IMR-90 (cell line): ENCODE measurements at regions not wholly inside any gene's neighbourhood (a gene's known extent, or its start where the extent isn't known, plus 50 kb on each side); places are given as distances from the start of the nearest gene placed in this dataset.

ENCODE experiments used
- ATAC-seq: fragments of 200-7000 bp; cut with Tn5 transposase; 2 replicates; pipeline ENCODE4 v1.9.1; 2020; ENCODE audit warnings: low read depth, mild to moderate bottlenecking, moderate library complexity
- BruUV-seq: library from RNA; stranded (reverse); fragments of 400-500 nt; replicated peaks from 2 replicates; lab custom pipeline; 2021; lab: Mats Ljungman, UMichigan
- CTCF ChIA-PET: fragments of 300-600 bp; formaldehyde crosslinking; extraction: SDS; loops from one replicate; lab custom pipeline; 2021; ENCODE audit warnings: antibody characterized with exemption; lab: Yijun Ruan, JAX
- POLR2A ChIA-PET: fragments of 300-600 bp; sonication (Branson Sonifier 250); formaldehyde crosslinking; loops from one replicate; lab custom pipeline; 2022; ENCODE audit warnings: antibody characterized with exemption; ENCODE audit not compliant: unreplicated experiment; lab: Charles Lee
- DNase-seq: peaks from one replicate; pipeline ENCODE4 v3.0.0; 2013
- H2AFZ ChIP-seq: replicated peaks from 2 replicates; pipeline ENCODE3; 2013; ENCODE audit warnings: low read length, mild to moderate bottlenecking; ENCODE audit not compliant: poor library complexity
- H2AK5ac ChIP-seq: 2 replicates; pipeline ENCODE4 v1.6.1; 2013; ENCODE audit warnings: low read depth, low read length, inconsistent platforms
- H2AK9ac ChIP-seq: replicated peaks from 2 replicates; pipeline ENCODE3; 2013; ENCODE audit warnings: mild to moderate bottlenecking, low read depth, low read length, moderate library complexity; ENCODE audit not compliant: poor library complexity
- H2BK120ac ChIP-seq: 2 replicates; pipeline ENCODE4 v1.6.1; 2013; ENCODE audit warnings: low read depth, low read length, inconsistent platforms
- H2BK15ac ChIP-seq: 3 replicates; pipeline ENCODE4 v1.6.1; 2013; ENCODE audit warnings: low read depth, low read length, inconsistent platforms
- H2BK20ac ChIP-seq: 2 replicates; pipeline ENCODE4 v1.6.1; 2013; ENCODE audit warnings: low read depth, mild to moderate bottlenecking, inconsistent platforms, low read length, moderate library complexity
- H2BK5ac ChIP-seq: 2 replicates; pipeline ENCODE4 v1.6.1; 2013; ENCODE audit warnings: mild to moderate bottlenecking, low read depth, low read length, inconsistent platforms; ENCODE audit not compliant: poor library complexity, severe bottlenecking
- H3K14ac ChIP-seq: replicated peaks from 2 replicates; pipeline ENCODE4 v1.6.1; 2013; ENCODE audit warnings: low read depth, low read length, inconsistent platforms
- H3K18ac ChIP-seq: 2 replicates; pipeline ENCODE4 v1.6.1; 2013; ENCODE audit warnings: low read depth, low read length, control low read depth
- H3K23ac ChIP-seq: 2 replicates; pipeline ENCODE4 v1.6.1; 2013; ENCODE audit warnings: low read depth, low read length, inconsistent platforms
- H3K27ac ChIP-seq: 2 replicates; pipeline ENCODE4 v1.5.1; 2013; ENCODE audit warnings: mild to moderate bottlenecking, control low read depth, low read length; ENCODE audit not compliant: insufficient read depth
- H3K27me3 ChIP-seq: 2 replicates; pipeline ENCODE4 v1.6.1; 2013; ENCODE audit warnings: low read length; ENCODE audit not compliant: control insufficient read depth, insufficient read depth
- H3K36me3 ChIP-seq: 2 replicates; pipeline ENCODE4 v1.6.1; 2013; ENCODE audit warnings: low read length, mixed read lengths; ENCODE audit not compliant: control insufficient read depth, insufficient read depth
- H3K4ac ChIP-seq: 2 replicates; pipeline ENCODE4 v1.6.1; 2013; ENCODE audit warnings: low read depth, low read length, inconsistent platforms
- H3K4me1 ChIP-seq: 2 replicates; pipeline ENCODE4 v1.6.1; 2013; ENCODE audit warnings: low read length, mixed read lengths; ENCODE audit not compliant: control insufficient read depth, insufficient read depth
- H3K4me2 ChIP-seq: 2 replicates; pipeline ENCODE4 v1.6.1; 2013; ENCODE audit warnings: low read depth, mild to moderate bottlenecking, control low read depth, low read length, moderate library complexity
- H3K4me3 ChIP-seq: 2 replicates; pipeline ENCODE4 v1.5.1; 2013; ENCODE audit warnings: low read depth, mild to moderate bottlenecking, control low read depth, low read length, moderate library complexity; ENCODE audit not compliant: insufficient read depth
- H3K56ac ChIP-seq: 2 replicates; pipeline ENCODE4 v1.6.1; 2013; ENCODE audit warnings: low read length, inconsistent platforms; ENCODE audit not compliant: insufficient read depth; ENCODE audit errors: extremely low read depth
- H3K79me1 ChIP-seq, 2 experiments: 2 replicates each; pipeline ENCODE4 v1.6.1; 2013; ENCODE audit warnings: low read length in 2 of 2, inconsistent platforms in 1 of 2, low read depth in 1 of 2
- H3K9ac ChIP-seq: 2 replicates; pipeline ENCODE4 v1.6.1; 2013; ENCODE audit warnings: low read depth, low read length, control low read depth
- H3K9me1 ChIP-seq: 2 replicates; pipeline ENCODE4 v1.6.1; 2013; ENCODE audit warnings: low read length, inconsistent platforms; ENCODE audit not compliant: insufficient read depth
- H3K9me3 ChIP-seq: 2 replicates; pipeline ENCODE4 v1.6.1; 2013; ENCODE audit warnings: low read length; ENCODE audit not compliant: control insufficient read depth, insufficient read depth
- H4K20me1 ChIP-seq: 2 replicates; pipeline ENCODE4 v1.6.1; 2013; ENCODE audit warnings: low read length, inconsistent platforms; ENCODE audit not compliant: insufficient read depth
- H4K5ac ChIP-seq: 2 replicates; pipeline ENCODE4 v1.6.1; 2013; ENCODE audit warnings: mild to moderate bottlenecking, low read depth, low read length, control low read depth
- H4K8ac ChIP-seq, 2 experiments: 2 replicates each; pipeline ENCODE4 v1.6.1; 2013; ENCODE audit warnings: low read depth in 2 of 2, low read length in 2 of 2, control low read depth in 1 of 2, inconsistent platforms in 1 of 2
- H4K91ac ChIP-seq: 2 replicates; pipeline ENCODE4 v1.6.1; 2013; ENCODE audit warnings: low read depth, low read length, inconsistent platforms; ENCODE audit not compliant: insufficient read depth
- MAFK ChIP-seq: IDR thresholded peaks from 2 replicates; pipeline ENCODE4 v1.6.1; 2012; ENCODE audit warnings: low read depth, low read length, improper control_type of control experiment
- USF2 ChIP-seq: fragments of 150-350 bp; IDR thresholded peaks from 2 replicates; pipeline ENCODE4 v1.6.1; 2017; ENCODE audit warnings: mild to moderate bottlenecking, antibody characterized with exemption, low read length, low read depth
- WGBS, 2 experiments: methylation state at CpG; one replicate each; pipeline versions ENCODE4 v1.1.5 to v1.1.7; 2013; ENCODE audit warnings: missing lambda C conversion rate in 2 of 2; ENCODE audit not compliant: insufficient read length in 1 of 2; ENCODE audit errors: extremely low coverage in 2 of 2; 5-methylcytosine and 5-hydroxymethylcytosine counted together
- dilution Hi-C: fragments of 300-500 bp; cut with HindIII; formaldehyde crosslinking; loops from one replicate; pipeline ENCODE4 v1.14.3; 2018; ENCODE audit warnings: low sequenced_read_pairs; ENCODE audit not compliant: unreplicated experiment
- in situ Hi-C: fragments of 300-500 bp; cut with MboI; formaldehyde crosslinking; loops from 3 replicates; pipeline ENCODE4 v1.14.3; 2019; ENCODE audit warnings: low sequenced_read_pairs, inconsistent platforms, mixed read lengths
- intact Hi-C: fragments of 100-400 bp; cut with micrococcal nuclease; formaldehyde crosslinking; loops from 2 replicates; pipeline ENCODE4 v1.10.0; 2022

- no peak for DNase-seq
- Histone ChIP-seq H3K9me3 (peaks cover 2% of the 10 kb centered on the region; the same call in 1 of the 2 replicates), H4K8ac (no peak overlapping the region), H4K91ac (no peak overlapping the region), H2BK15ac (no peak overlapping the region), H2AFZ (no peak overlapping the region), H2BK120ac (no peak overlapping the region), H2BK5ac (no peak overlapping the region), H3K27me3 (no peaks in the 10 kb centered on the region), H2AK5ac (no peak overlapping the region), H3K9me1 (no peaks in the 10 kb centered on the region), H4K20me1 (no peaks in the 10 kb centered on the region), H3K4me1 (no peaks in the 10 kb centered on the region), H3K36me3 (no peaks in the 10 kb centered on the region), H3K4ac (no peak overlapping the region), H3K56ac (no peak overlapping the region), H3K23ac (no peak overlapping the region), H3K4me2 (no peak overlapping the region), H2AK9ac (no peak overlapping the region), H3K9ac (no peak overlapping the region), H3K4me3 (no peak overlapping the region), H2BK20ac (no peak overlapping the region), H3K27ac (no peak overlapping the region), H3K18ac (no peak overlapping the region), H3K14ac (no peak overlapping the region), H4K5ac (no peak overlapping the region), H3K79me1 (no peaks in the 10 kb centered on the region)
- no peak for ATAC-seq
- WGBS, 2 experiments: no CpG with 5 or more reads among the region's 3 CpGs
- TF ChIP-seq MAFK (peak; percentile 89), USF2 (no peak)
- CTCF ChIA-PET: no interaction called here
- intact Hi-C loops (no loop called here), dilution Hi-C loops (no loop called here), in situ Hi-C loops (no loop called here)
- BruUV-seq: no TSS peak
- POLR2A ChIA-PET: no interaction called here
These were observed 463.5 kb downstream of the TAFA4 start for GRCh38 chr3:68468695-68469375.
